Astrocyte of the cerebellum (primary cell): ENCODE measurements at regions not wholly inside any gene's neighbourhood (a gene's known extent, or its start where the extent isn't known, plus 50 kb on each side); places are given as distances from the start of the nearest gene placed in this dataset.

Experiments
- DNase-seq: peaks from one replicate; pipeline ENCODE4 v3.0.0-alpha.2; 2011; ENCODE audit warnings: low read depth
- H3K4me3 ChIP-seq: 2 replicates; pipeline ENCODE4 v1.5.1; 2011; ENCODE audit warnings: mild to moderate bottlenecking, low read depth, low read length, moderate library complexity
- CTCF ChIP-seq: IDR thresholded peaks from 2 replicates; pipeline ENCODE4 v1.5.1; 2012; ENCODE audit warnings: low read length, low read depth, moderate library complexity, mild to moderate bottlenecking; ENCODE audit errors: missing control alignments
- in situ Hi-C: cut with HindIII; loops from 2 replicates; pipeline ENCODE4 v1.10.0; 2017; ENCODE audit warnings: low sequenced_read_pairs

- no peak for DNase-seq
- H3K4me3 ChIP-seq: no peak overlapping the region
- in situ Hi-C loops: no loop called here
- no peak for TF ChIP-seq CTCF
These were observed 592.6 kb upstream of the SLIT2 start for GRCh38 chr4:19659101-19659500.

GRCh38 chr4:19657856-19658255 is 593.8 kb upstream of the SLIT2 start:
- no peak for TF ChIP-seq CTCF
- no peak for DNase-seq
- in situ Hi-C loops: no loop called here
- H3K4me3 ChIP-seq: no peak overlapping the region

- in situ Hi-C loops: no loop called here
- no peak for TF ChIP-seq CTCF
- no peak for DNase-seq
- no peak overlapping the region for H3K4me3 ChIP-seq
These were observed 596.0 kb upstream of the SLIT2 start for GRCh38 chr4:19655666-19656065.

- TF ChIP-seq CTCF: no peak
These were observed 600.5 kb upstream of the SLIT2 start for GRCh38 chr4:19650903-19651864.

GRCh38 chr4:19645589-19645988 is 606.1 kb upstream of the SLIT2 start:
- in situ Hi-C loops: no loop called here
- DNase-seq: no peak
- H3K4me3 ChIP-seq: no peak overlapping the region
- TF ChIP-seq CTCF: no peak

More at GRCh38 chr4:19650903-19651864, 600.5 kb upstream of the SLIT2 start:
- in situ Hi-C loops: loop anchor here (5.0 kb wide), 1 partner anchor 49 kb away; no protein-coding TSS in a partner anchor
- no peak overlapping the region for H3K4me3 ChIP-seq
- DNase-seq: no peak

- no peak for DNase-seq
- H3K4me3 ChIP-seq: no peak overlapping the region
- no peak for TF ChIP-seq CTCF
- in situ Hi-C loops: no loop called here
These were observed 615.3 kb upstream of the SLIT2 start for GRCh38 chr4:19636451-19636850.
